Right lobe of liver (tissue), 4 donors: ENCODE measurements at regions not wholly inside any gene's neighbourhood (a gene's known extent, or its start where the extent isn't known, plus 50 kb on each side); places are given as distances from the start of the nearest gene placed in this dataset.

ENCODE experiments used
- POLR2A ChIP-seq: fragments of 450-650 bp; IDR thresholded peaks from one replicate; pipeline ENCODE4 v1.6.1; 2017; ENCODE audit warnings: antibody characterized with exemption, mild to moderate bottlenecking
- TF ChIP-seq, protein P1 (sequence below), 4 donors: fragments of 200-600 bp in 3 of 4; fragments of 450-650 bp in 1 of 4; IDR thresholded peaks; one replicate each; pipeline versions ENCODE4 v1.5.1 to v1.8.0; 2016 to 2022; ENCODE audit warnings: antibody characterized with exemption in 4 of 4, mild to moderate bottlenecking in 2 of 4
- donor health status: DM: no; HTN: no; CAD: no.
- donor health status: DM: no; HTN: no; CAD: no.
- donor health status: DM: no; HTN: yes; CAD: no.

- TF ChIP-seq, protein P1, sequence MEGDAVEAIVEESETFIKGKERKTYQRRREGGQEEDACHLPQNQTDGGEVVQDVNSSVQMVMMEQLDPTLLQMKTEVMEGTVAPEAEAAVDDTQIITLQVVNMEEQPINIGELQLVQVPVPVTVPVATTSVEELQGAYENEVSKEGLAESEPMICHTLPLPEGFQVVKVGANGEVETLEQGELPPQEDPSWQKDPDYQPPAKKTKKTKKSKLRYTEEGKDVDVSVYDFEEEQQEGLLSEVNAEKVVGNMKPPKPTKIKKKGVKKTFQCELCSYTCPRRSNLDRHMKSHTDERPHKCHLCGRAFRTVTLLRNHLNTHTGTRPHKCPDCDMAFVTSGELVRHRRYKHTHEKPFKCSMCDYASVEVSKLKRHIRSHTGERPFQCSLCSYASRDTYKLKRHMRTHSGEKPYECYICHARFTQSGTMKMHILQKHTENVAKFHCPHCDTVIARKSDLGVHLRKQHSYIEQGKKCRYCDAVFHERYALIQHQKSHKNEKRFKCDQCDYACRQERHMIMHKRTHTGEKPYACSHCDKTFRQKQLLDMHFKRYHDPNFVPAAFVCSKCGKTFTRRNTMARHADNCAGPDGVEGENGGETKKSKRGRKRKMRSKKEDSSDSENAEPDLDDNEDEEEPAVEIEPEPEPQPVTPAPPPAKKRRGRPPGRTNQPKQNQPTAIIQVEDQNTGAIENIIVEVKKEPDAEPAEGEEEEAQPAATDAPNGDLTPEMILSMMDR (IDR thresholded peaks at IDR 0.05): no peak
- TF ChIP-seq POLR2A: no peak
These were observed 608.9 kb upstream of the LCORL start for GRCh38 chr4:18630218-18631110.
